IMR-90 (cell line): ENCODE measurements at regions not wholly inside any gene's neighbourhood (a gene's known extent, or its start where the extent isn't known, plus 50 kb on each side); places are given as distances from the start of the nearest gene placed in this dataset.

Source experiments
- ATAC-seq: fragments of 200-7000 bp; cut with Tn5 transposase; 2 replicates; pipeline ENCODE4 v1.9.1; 2020; ENCODE audit warnings: low read depth, mild to moderate bottlenecking, moderate library complexity
- BruUV-seq: library from RNA; stranded (reverse); fragments of 400-500 nt; replicated peaks from 2 replicates; lab custom pipeline; 2021; lab: Mats Ljungman, UMichigan
- CTCF ChIA-PET: fragments of 300-600 bp; formaldehyde crosslinking; extraction: SDS; loops from one replicate; lab custom pipeline; 2021; ENCODE audit warnings: antibody characterized with exemption; lab: Yijun Ruan, JAX
- POLR2A ChIA-PET: fragments of 300-600 bp; sonication (Branson Sonifier 250); formaldehyde crosslinking; loops from one replicate; lab custom pipeline; 2022; ENCODE audit warnings: antibody characterized with exemption; ENCODE audit not compliant: unreplicated experiment; lab: Charles Lee
- DNase-seq: peaks from one replicate; pipeline ENCODE4 v3.0.0; 2013
- H2AFZ ChIP-seq: replicated peaks from 2 replicates; pipeline ENCODE3; 2013; ENCODE audit warnings: low read length, mild to moderate bottlenecking; ENCODE audit not compliant: poor library complexity
- H2AK5ac ChIP-seq: 2 replicates; pipeline ENCODE4 v1.6.1; 2013; ENCODE audit warnings: low read depth, low read length, inconsistent platforms
- H2AK9ac ChIP-seq: replicated peaks from 2 replicates; pipeline ENCODE3; 2013; ENCODE audit warnings: mild to moderate bottlenecking, low read depth, low read length, moderate library complexity; ENCODE audit not compliant: poor library complexity
- H2BK120ac ChIP-seq: 2 replicates; pipeline ENCODE4 v1.6.1; 2013; ENCODE audit warnings: low read depth, low read length, inconsistent platforms
- H2BK15ac ChIP-seq: 3 replicates; pipeline ENCODE4 v1.6.1; 2013; ENCODE audit warnings: low read depth, low read length, inconsistent platforms
- H2BK20ac ChIP-seq: 2 replicates; pipeline ENCODE4 v1.6.1; 2013; ENCODE audit warnings: low read depth, mild to moderate bottlenecking, inconsistent platforms, low read length, moderate library complexity
- H2BK5ac ChIP-seq: 2 replicates; pipeline ENCODE4 v1.6.1; 2013; ENCODE audit warnings: mild to moderate bottlenecking, low read depth, low read length, inconsistent platforms; ENCODE audit not compliant: poor library complexity, severe bottlenecking
- H3K14ac ChIP-seq: replicated peaks from 2 replicates; pipeline ENCODE4 v1.6.1; 2013; ENCODE audit warnings: low read depth, low read length, inconsistent platforms
- H3K18ac ChIP-seq: 2 replicates; pipeline ENCODE4 v1.6.1; 2013; ENCODE audit warnings: low read depth, low read length, control low read depth
- H3K23ac ChIP-seq: 2 replicates; pipeline ENCODE4 v1.6.1; 2013; ENCODE audit warnings: low read depth, low read length, inconsistent platforms
- H3K27ac ChIP-seq: 2 replicates; pipeline ENCODE4 v1.5.1; 2013; ENCODE audit warnings: mild to moderate bottlenecking, control low read depth, low read length; ENCODE audit not compliant: insufficient read depth
- H3K27me3 ChIP-seq: 2 replicates; pipeline ENCODE4 v1.6.1; 2013; ENCODE audit warnings: low read length; ENCODE audit not compliant: control insufficient read depth, insufficient read depth
- H3K36me3 ChIP-seq: 2 replicates; pipeline ENCODE4 v1.6.1; 2013; ENCODE audit warnings: low read length, mixed read lengths; ENCODE audit not compliant: control insufficient read depth, insufficient read depth
- H3K4ac ChIP-seq: 2 replicates; pipeline ENCODE4 v1.6.1; 2013; ENCODE audit warnings: low read depth, low read length, inconsistent platforms
- H3K4me1 ChIP-seq: 2 replicates; pipeline ENCODE4 v1.6.1; 2013; ENCODE audit warnings: low read length, mixed read lengths; ENCODE audit not compliant: control insufficient read depth, insufficient read depth
- H3K4me2 ChIP-seq: 2 replicates; pipeline ENCODE4 v1.6.1; 2013; ENCODE audit warnings: low read depth, mild to moderate bottlenecking, control low read depth, low read length, moderate library complexity
- H3K4me3 ChIP-seq: 2 replicates; pipeline ENCODE4 v1.5.1; 2013; ENCODE audit warnings: low read depth, mild to moderate bottlenecking, control low read depth, low read length, moderate library complexity; ENCODE audit not compliant: insufficient read depth
- H3K56ac ChIP-seq: 2 replicates; pipeline ENCODE4 v1.6.1; 2013; ENCODE audit warnings: low read length, inconsistent platforms; ENCODE audit not compliant: insufficient read depth; ENCODE audit errors: extremely low read depth
- H3K79me1 ChIP-seq, 2 experiments: 2 replicates each; pipeline ENCODE4 v1.6.1; 2013; ENCODE audit warnings: low read length in 2 of 2, inconsistent platforms in 1 of 2, low read depth in 1 of 2
- H3K9ac ChIP-seq: 2 replicates; pipeline ENCODE4 v1.6.1; 2013; ENCODE audit warnings: low read depth, low read length, control low read depth
- H3K9me1 ChIP-seq: 2 replicates; pipeline ENCODE4 v1.6.1; 2013; ENCODE audit warnings: low read length, inconsistent platforms; ENCODE audit not compliant: insufficient read depth
- H3K9me3 ChIP-seq: 2 replicates; pipeline ENCODE4 v1.6.1; 2013; ENCODE audit warnings: low read length; ENCODE audit not compliant: control insufficient read depth, insufficient read depth
- H4K20me1 ChIP-seq: 2 replicates; pipeline ENCODE4 v1.6.1; 2013; ENCODE audit warnings: low read length, inconsistent platforms; ENCODE audit not compliant: insufficient read depth
- H4K5ac ChIP-seq: 2 replicates; pipeline ENCODE4 v1.6.1; 2013; ENCODE audit warnings: mild to moderate bottlenecking, low read depth, low read length, control low read depth
- H4K8ac ChIP-seq, 2 experiments: 2 replicates each; pipeline ENCODE4 v1.6.1; 2013; ENCODE audit warnings: low read depth in 2 of 2, low read length in 2 of 2, control low read depth in 1 of 2, inconsistent platforms in 1 of 2
- H4K91ac ChIP-seq: 2 replicates; pipeline ENCODE4 v1.6.1; 2013; ENCODE audit warnings: low read depth, low read length, inconsistent platforms; ENCODE audit not compliant: insufficient read depth
- BHLHE40 ChIP-seq: fragments of 150-350 bp; IDR thresholded peaks from 2 replicates; pipeline ENCODE4 v1.6.1; 2016; ENCODE audit warnings: mild to moderate bottlenecking, low read depth, low read length
- CEBPB ChIP-seq: IDR thresholded peaks from 2 replicates; pipeline ENCODE4 v1.6.1; 2012; ENCODE audit warnings: low read depth, low read length, improper control_type of control experiment
- CHD1 ChIP-seq: IDR thresholded peaks from 2 replicates; pipeline ENCODE4 v1.6.1; 2012; ENCODE audit warnings: low read depth, low read length, improper control_type of control experiment
- ELK1 ChIP-seq: fragments of 150-350 bp; IDR thresholded peaks from 2 replicates; pipeline ENCODE4 v1.6.1; 2016; ENCODE audit warnings: low read depth, mild to moderate bottlenecking, low read length, moderate library complexity, borderline replicate concordance
- FOS ChIP-seq: fragments of 150-350 bp; IDR thresholded peaks from 2 replicates; pipeline ENCODE4 v1.6.1; 2016; ENCODE audit warnings: low read depth, low read length
- MAFK ChIP-seq: IDR thresholded peaks from 2 replicates; pipeline ENCODE4 v1.6.1; 2012; ENCODE audit warnings: low read depth, low read length, improper control_type of control experiment
- MAZ ChIP-seq: IDR thresholded peaks from 2 replicates; pipeline ENCODE4 v1.6.1; 2012; ENCODE audit warnings: low read depth, mild to moderate bottlenecking, low read length, improper control_type of control experiment, moderate library complexity, borderline replicate concordance
- MXI1 ChIP-seq: IDR thresholded peaks from 2 replicates; pipeline ENCODE4 v1.6.1; 2012; ENCODE audit warnings: low read depth, mild to moderate bottlenecking, low read length, moderate library complexity, borderline replicate concordance
- NFE2L2 ChIP-seq: fragments of 150-350 bp; IDR thresholded peaks from 2 replicates; pipeline ENCODE4 v1.6.1; 2016; ENCODE audit warnings: low read depth, mild to moderate bottlenecking, low read length
- POLR2A ChIP-seq: IDR thresholded peaks from 2 replicates; pipeline ENCODE4 v1.6.1; 2012; ENCODE audit warnings: mild to moderate bottlenecking, low read depth, low read length
- RAD21 ChIP-seq: IDR thresholded peaks from 2 replicates; pipeline ENCODE4 v1.6.1; 2012; ENCODE audit warnings: low read length, improper control_type of control experiment
- RFX5 ChIP-seq: IDR thresholded peaks from 2 replicates; pipeline ENCODE4 v1.8.0; 2012; ENCODE audit warnings: low read depth, mild to moderate bottlenecking, low read length, moderate library complexity
- SMC3 ChIP-seq: fragments of 150-350 bp; IDR thresholded peaks from 2 replicates; pipeline ENCODE4 v1.6.1; 2016; ENCODE audit warnings: low read depth, mild to moderate bottlenecking, antibody characterized with exemption, low read length, moderate library complexity
- WGBS, 2 experiments: methylation state at CpG; one replicate each; pipeline versions ENCODE4 v1.1.5 to v1.1.7; 2013; ENCODE audit warnings: missing lambda C conversion rate in 2 of 2; ENCODE audit not compliant: insufficient read length in 1 of 2; ENCODE audit errors: extremely low coverage in 2 of 2; 5-methylcytosine and 5-hydroxymethylcytosine counted together
- dilution Hi-C: fragments of 300-500 bp; cut with HindIII; formaldehyde crosslinking; loops from one replicate; pipeline ENCODE4 v1.14.3; 2018; ENCODE audit warnings: low sequenced_read_pairs; ENCODE audit not compliant: unreplicated experiment
- in situ Hi-C: fragments of 300-500 bp; cut with MboI; formaldehyde crosslinking; loops from 3 replicates; pipeline ENCODE4 v1.14.3; 2019; ENCODE audit warnings: low sequenced_read_pairs, inconsistent platforms, mixed read lengths
- intact Hi-C: fragments of 100-400 bp; cut with micrococcal nuclease; formaldehyde crosslinking; loops from 2 replicates; pipeline ENCODE4 v1.10.0; 2022
- TF ChIP-seq, protein P1 (sequence below): fragments of 150-350 bp; IDR thresholded peaks from 2 replicates; pipeline ENCODE4 v1.6.1; 2017; ENCODE audit warnings: mild to moderate bottlenecking, antibody characterized with exemption, low read length, low read depth
- TF ChIP-seq, protein P2 (sequence below): conservative IDR thresholded peaks from 2 replicates; pipeline ENCODE4 v1.5.1; 2012; ENCODE audit warnings: mild to moderate bottlenecking, low read depth, low read length, improper control_type of control experiment

DNA sequence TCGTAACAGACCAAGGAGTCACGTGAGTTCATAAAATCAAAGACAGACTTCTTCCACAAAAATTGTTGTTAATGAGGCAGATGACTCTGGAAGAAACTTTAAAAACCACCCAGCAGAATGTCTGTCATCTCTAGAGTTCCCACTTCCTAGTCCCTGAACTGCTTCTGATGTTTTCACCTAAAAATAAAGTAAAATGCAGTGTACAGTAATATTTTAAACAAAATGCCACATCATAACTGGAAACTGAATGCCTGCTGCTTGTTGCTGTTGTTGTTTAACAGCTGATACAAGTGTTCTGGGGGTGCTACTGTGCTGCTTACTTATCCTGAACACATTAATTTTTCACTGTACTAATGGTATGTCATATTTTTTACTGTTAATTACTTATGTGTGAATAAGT, 577.2 kb downstream of the MTRR start:
- DNase-seq: no peak
- TF ChIP-seq, protein P1, sequence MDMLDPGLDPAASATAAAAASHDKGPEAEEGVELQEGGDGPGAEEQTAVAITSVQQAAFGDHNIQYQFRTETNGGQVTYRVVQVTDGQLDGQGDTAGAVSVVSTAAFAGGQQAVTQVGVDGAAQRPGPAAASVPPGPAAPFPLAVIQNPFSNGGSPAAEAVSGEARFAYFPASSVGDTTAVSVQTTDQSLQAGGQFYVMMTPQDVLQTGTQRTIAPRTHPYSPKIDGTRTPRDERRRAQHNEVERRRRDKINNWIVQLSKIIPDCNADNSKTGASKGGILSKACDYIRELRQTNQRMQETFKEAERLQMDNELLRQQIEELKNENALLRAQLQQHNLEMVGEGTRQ: no peak
- TF ChIP-seq MAZ (no peak), BHLHE40 (no peak), MAFK (no peak), CEBPB (no peak), POLR2A (no peak), RAD21 (no peak), RFX5 (no peak), ELK1 (no peak), SMC3 (no peak), CHD1 (no peak), FOS (no peak), MXI1 (no peak), NFE2L2 (no peak)
- TF ChIP-seq, protein P2, sequence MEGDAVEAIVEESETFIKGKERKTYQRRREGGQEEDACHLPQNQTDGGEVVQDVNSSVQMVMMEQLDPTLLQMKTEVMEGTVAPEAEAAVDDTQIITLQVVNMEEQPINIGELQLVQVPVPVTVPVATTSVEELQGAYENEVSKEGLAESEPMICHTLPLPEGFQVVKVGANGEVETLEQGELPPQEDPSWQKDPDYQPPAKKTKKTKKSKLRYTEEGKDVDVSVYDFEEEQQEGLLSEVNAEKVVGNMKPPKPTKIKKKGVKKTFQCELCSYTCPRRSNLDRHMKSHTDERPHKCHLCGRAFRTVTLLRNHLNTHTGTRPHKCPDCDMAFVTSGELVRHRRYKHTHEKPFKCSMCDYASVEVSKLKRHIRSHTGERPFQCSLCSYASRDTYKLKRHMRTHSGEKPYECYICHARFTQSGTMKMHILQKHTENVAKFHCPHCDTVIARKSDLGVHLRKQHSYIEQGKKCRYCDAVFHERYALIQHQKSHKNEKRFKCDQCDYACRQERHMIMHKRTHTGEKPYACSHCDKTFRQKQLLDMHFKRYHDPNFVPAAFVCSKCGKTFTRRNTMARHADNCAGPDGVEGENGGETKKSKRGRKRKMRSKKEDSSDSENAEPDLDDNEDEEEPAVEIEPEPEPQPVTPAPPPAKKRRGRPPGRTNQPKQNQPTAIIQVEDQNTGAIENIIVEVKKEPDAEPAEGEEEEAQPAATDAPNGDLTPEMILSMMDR: no peak
- Histone ChIP-seq H3K36me3 (no peaks in the 10 kb centered on the region), H3K23ac (no peak overlapping the region), H3K14ac (no peak overlapping the region), H3K18ac (no peak overlapping the region), H3K9ac (no peak overlapping the region), H3K4me1 (no peaks in the 10 kb centered on the region), H2BK20ac (no peak overlapping the region), H3K9me3 (no peaks in the 10 kb centered on the region; the same call in 1 of the 2 replicates), H2AFZ (no peak overlapping the region), H2AK9ac (no peak overlapping the region), H2BK120ac (no peak overlapping the region), H4K20me1 (no peaks in the 10 kb centered on the region), H2BK5ac (no peak overlapping the region), H2AK5ac (no peak overlapping the region), H4K8ac (no peak overlapping the region), H4K5ac (no peak overlapping the region), H2BK15ac (no peak overlapping the region), H3K9me1 (no peaks in the 10 kb centered on the region), H3K27me3 (no peaks in the 10 kb centered on the region), H3K4ac (no peak overlapping the region), H4K91ac (no peak overlapping the region), H3K4me2 (no peak overlapping the region), H3K79me1 (no peaks in the 10 kb centered on the region), H3K27ac (no peak overlapping the region), H3K56ac (no peak overlapping the region), H3K4me3 (no peak overlapping the region)
- CTCF ChIA-PET: no interaction called here
- dilution Hi-C loops: no loop called here
- BruUV-seq: no TSS peak
- WGBS, 2 experiments: no CpG with 5 or more reads among the region's 2 CpGs
- intact Hi-C loops: no loop called here
- ATAC-seq: no peak
- in situ Hi-C loops: no loop called here
- POLR2A ChIA-PET: no interaction called here
